ENCODE measurements at regions not wholly inside any gene's neighbourhood (a gene's known extent, or its start where the extent isn't known, plus 50 kb on each side); places are given as distances from the start of the nearest gene placed in this dataset.
"Not testable (repeated sequence)": the region's sequence is repeated elsewhere in the genome, so short reads cannot be mapped to it uniquely, and the experiment has no call there.

DNA sequence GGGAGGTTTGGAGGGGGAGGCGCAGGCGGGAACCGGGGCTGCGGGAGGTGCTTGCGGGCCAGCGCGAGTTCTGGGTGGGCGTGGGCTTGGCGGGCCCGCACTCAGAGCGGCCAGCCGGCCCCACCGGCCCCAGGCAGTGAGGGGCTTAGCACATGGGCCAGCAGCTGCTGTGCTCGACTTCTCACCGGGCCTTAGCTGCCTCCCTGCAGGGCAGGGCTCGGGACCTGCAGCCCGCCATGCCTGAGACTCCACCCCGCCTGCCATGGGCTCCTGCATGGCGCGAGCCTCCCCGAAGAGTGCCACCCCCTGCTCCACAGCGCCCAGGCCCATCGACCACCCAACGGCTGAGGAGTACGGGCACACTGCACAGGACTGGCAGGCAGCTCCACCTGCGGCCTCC is 98.6 kb upstream of the IGF1R start:
- H3K4me3 ChIP-seq (replicated peaks in 1 of 4; ENCODE audit: control extremely low read depth in 1 of 4, insufficient read depth in 1 of 4, low read depth in 3 of 4, low read length in 4 of 4) = no peak overlapping the region
- no peak overlapping the region for H3K9ac ChIP-seq (ENCODE audit: insufficient read depth, low read length)
- no peak overlapping the region for H3K27ac ChIP-seq (ENCODE audit: insufficient read depth, low read length)
- peaks cover 3% of the 10 kb centered on the region for H3K4me1 ChIP-seq (ENCODE audit: control insufficient read depth, extremely low read depth, insufficient read depth, low read length)
- H3K4me2 ChIP-seq (ENCODE audit: extremely low read depth, insufficient read depth, low read length) = no peak overlapping the region
- DNase-seq (ENCODE audit: low read depth in 2 of 2) = no peak
- H3K27me3 ChIP-seq (ENCODE audit: control insufficient read depth, insufficient read depth, low read length) = peaks cover 4% of the 10 kb centered on the region
- TF ChIP-seq EZH2 (IDR thresholded peaks at IDR 0.05; ENCODE audit: low read length, missing control alignments) = no peak
- TF ChIP-seq CTCF (conservative IDR thresholded peaks at IDR 0.05 in 1 of 2, IDR thresholded peaks at IDR 0.05 in 1 of 2; ENCODE audit: low read depth in 1 of 2, low read length in 2 of 2) = no peak
- no peaks in the 10 kb centered on the region for H4K20me1 ChIP-seq (ENCODE audit: control insufficient read depth, extremely low read depth, insufficient read depth, low read length)
- H2AFZ ChIP-seq (ENCODE audit: low read length) = no peak overlapping the region
- no peaks in the 10 kb centered on the region for H3K79me2 ChIP-seq (ENCODE audit: control insufficient read depth, insufficient read depth, low read length)
- H3K9me3 ChIP-seq (ENCODE audit: control insufficient read depth, insufficient read depth, low read depth, low read length) = no peaks in the 10 kb centered on the region
- H3K36me3 ChIP-seq (ENCODE audit: control insufficient read depth, insufficient read depth, low read length) = no peaks in the 10 kb centered on the region

DNA sequence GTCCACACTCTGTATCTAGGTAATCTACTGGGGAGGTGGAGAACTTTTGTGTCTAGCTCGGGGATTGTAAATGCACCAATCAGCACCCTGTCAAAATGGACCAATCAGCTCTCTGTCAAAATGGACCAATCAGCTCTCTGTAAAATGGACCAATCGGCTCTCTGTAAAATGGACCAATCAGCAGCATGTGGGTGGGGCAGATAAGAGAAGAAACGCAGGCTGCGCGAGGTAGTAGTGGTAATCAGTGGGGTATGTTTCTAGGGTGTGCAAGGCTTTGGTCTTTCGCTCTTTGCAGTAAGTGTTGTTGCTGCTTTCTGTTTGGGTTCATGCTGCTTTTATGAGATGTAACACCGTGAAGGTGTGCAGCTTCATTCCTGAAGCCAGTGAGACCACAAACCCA is 98.0 kb upstream of the IGF1R start:
- H3K4me3 ChIP-seq (replicated peaks in 1 of 4; ENCODE audit: control extremely low read depth in 1 of 4, insufficient read depth in 1 of 4, low read depth in 3 of 4, low read length in 4 of 4); H3K27me3 ChIP-seq (ENCODE audit: control insufficient read depth, insufficient read depth, low read length); H3K27ac ChIP-seq (ENCODE audit: insufficient read depth, low read length); H3K36me3 ChIP-seq (ENCODE audit: control insufficient read depth, insufficient read depth, low read length); H3K9ac ChIP-seq (ENCODE audit: insufficient read depth, low read length); DNase-seq (ENCODE audit: low read depth in 2 of 2); H3K79me2 ChIP-seq (ENCODE audit: control insufficient read depth, insufficient read depth, low read length); H3K4me2 ChIP-seq (ENCODE audit: extremely low read depth, insufficient read depth, low read length); H3K4me1 ChIP-seq (ENCODE audit: control insufficient read depth, extremely low read depth, insufficient read depth, low read length); H3K9me3 ChIP-seq (ENCODE audit: control insufficient read depth, insufficient read depth, low read depth, low read length); H4K20me1 ChIP-seq (ENCODE audit: control insufficient read depth, extremely low read depth, insufficient read depth, low read length); H2AFZ ChIP-seq (ENCODE audit: low read length): not testable (repeated sequence)

- H3K79me2 ChIP-seq (ENCODE audit: control insufficient read depth, insufficient read depth, low read length) = no peaks in the 10 kb centered on the region
- H3K27me3 ChIP-seq (ENCODE audit: control insufficient read depth, insufficient read depth, low read length) = peaks cover 4% of the 10 kb centered on the region
- TF ChIP-seq CTCF (conservative IDR thresholded peaks at IDR 0.05 in 1 of 2, IDR thresholded peaks at IDR 0.05 in 1 of 2; ENCODE audit: low read depth in 1 of 2, low read length in 2 of 2) (no peak), EZH2 (IDR thresholded peaks at IDR 0.05; ENCODE audit: low read length, missing control alignments) (no peak)
- H3K36me3 ChIP-seq (ENCODE audit: control insufficient read depth, insufficient read depth, low read length) = no peaks in the 10 kb centered on the region
- H3K27ac ChIP-seq (ENCODE audit: insufficient read depth, low read length) = no peak overlapping the region
- DNase-seq (ENCODE audit: low read depth in 2 of 2) = no peak
- H3K4me1 ChIP-seq (ENCODE audit: control insufficient read depth, extremely low read depth, insufficient read depth, low read length) = peaks cover 3% of the 10 kb centered on the region
- no peak overlapping the region for H3K4me2 ChIP-seq (ENCODE audit: extremely low read depth, insufficient read depth, low read length)
- H2AFZ ChIP-seq (ENCODE audit: low read length) = no peak overlapping the region
- H3K9ac ChIP-seq (ENCODE audit: insufficient read depth, low read length) = no peak overlapping the region
- no peaks in the 10 kb centered on the region for H3K9me3 ChIP-seq (ENCODE audit: control insufficient read depth, insufficient read depth, low read depth, low read length)
- H3K4me3 ChIP-seq (replicated peaks in 1 of 4; ENCODE audit: control extremely low read depth in 1 of 4, insufficient read depth in 1 of 4, low read depth in 3 of 4, low read length in 4 of 4) = no peak overlapping the region
- H4K20me1 ChIP-seq (ENCODE audit: control insufficient read depth, extremely low read depth, insufficient read depth, low read length) = no peaks in the 10 kb centered on the region
Measured at GRCh38 chr15:98551936-98552562, 96.3 kb upstream of the IGF1R start.
